HEK293T (cell line): ENCODE measurements at regions not wholly inside any gene's neighbourhood (a gene's known extent, or its start where the extent isn't known, plus 50 kb on each side); places are given as distances from the start of the nearest gene placed in this dataset.
"Not testable (repeated sequence)": the region's sequence is repeated elsewhere in the genome, so short reads cannot be mapped to it uniquely, and the experiment has no call there.

Experiments used
- CTCF ChIA-PET: fragments of 350-600 bp; formaldehyde crosslinking; extraction: SDS; loops from one replicate; lab custom pipeline; 2021; ENCODE audit warnings: antibody characterized with exemption, inconsistent platforms; lab: Yijun Ruan, JAX
- POLR2A ChIA-PET: fragments of 350-600 bp; formaldehyde crosslinking; extraction: SDS; loops from one replicate; lab custom pipeline; 2020; ENCODE audit warnings: antibody characterized with exemption, inconsistent platforms; lab: Yijun Ruan, JAX
- DNase-seq: peaks from one replicate; pipeline ENCODE4 v3.0.0; 2012; ENCODE audit warnings: mixed read lengths; ENCODE audit errors: extremely low spot score
- ARNT ChIP-seq: fragments of 450-650 bp; IDR thresholded peaks from 2 replicates; pipeline ENCODE4 v1.6.1; 2017; ENCODE audit warnings: mild to moderate bottlenecking
- BHLHE40 ChIP-seq: fragments of 450-650 bp; IDR thresholded peaks from 2 replicates; pipeline ENCODE4 v1.6.1; 2016; ENCODE audit warnings: mild to moderate bottlenecking, moderate library complexity, borderline replicate concordance
- CTBP1 ChIP-seq: fragments of 450-650 bp; IDR thresholded peaks from 2 replicates; pipeline ENCODE4 v1.6.1; 2016; ENCODE audit warnings: borderline replicate concordance
- ELF4 ChIP-seq: fragments of 450-650 bp; IDR thresholded peaks from 2 replicates; pipeline ENCODE4 v1.6.1; 2017; ENCODE audit warnings: antibody characterized with exemption
- FOXA1 ChIP-seq: fragments of 450-650 bp; IDR thresholded peaks from 2 replicates; pipeline ENCODE4 v1.6.1; 2016; ENCODE audit warnings: mild to moderate bottlenecking
- FOXK2 ChIP-seq: fragments of 450-650 bp; IDR thresholded peaks from 2 replicates; pipeline ENCODE4 v1.6.1; 2016; ENCODE audit warnings: mild to moderate bottlenecking
- FOXM1 ChIP-seq: fragments of 450-650 bp; IDR thresholded peaks from 2 replicates; pipeline ENCODE4 v1.6.1; 2017; ENCODE audit warnings: mild to moderate bottlenecking, borderline replicate concordance
- HDGF ChIP-seq: fragments of 450-650 bp; IDR thresholded peaks from 2 replicates; pipeline ENCODE4 v1.6.1; 2017; ENCODE audit warnings: antibody characterized with exemption, borderline replicate concordance
- L3MBTL2 ChIP-seq: fragments of 450-650 bp; conservative IDR thresholded peaks from 2 replicates; pipeline ENCODE4 v1.6.1; 2016; ENCODE audit warnings: mild to moderate bottlenecking
- LEF1 ChIP-seq: fragments of 450-650 bp; IDR thresholded peaks from 2 replicates; pipeline ENCODE4 v1.6.1; 2017; ENCODE audit warnings: mild to moderate bottlenecking, borderline replicate concordance
- NFRKB ChIP-seq: fragments of 450-650 bp; IDR thresholded peaks from 2 replicates; pipeline ENCODE4 v1.6.1; 2016; ENCODE audit warnings: mild to moderate bottlenecking, moderate library complexity
- PKNOX1 ChIP-seq: fragments of 450-650 bp; IDR thresholded peaks from 2 replicates; pipeline ENCODE4 v1.6.1; 2016
- SP1 ChIP-seq: fragments of 450-650 bp; IDR thresholded peaks from 2 replicates; pipeline ENCODE4 v1.6.1; 2017
- SUZ12 ChIP-seq: fragments of 450-650 bp; IDR thresholded peaks from 2 replicates; pipeline ENCODE4 v1.6.1; 2016; ENCODE audit warnings: mild to moderate bottlenecking
- TARDBP ChIP-seq: fragments of 450-650 bp; IDR thresholded peaks from 2 replicates; pipeline ENCODE4 v1.6.1; 2016
- ZNF384 ChIP-seq: fragments of 450-650 bp; IDR thresholded peaks from 2 replicates; pipeline ENCODE4 v1.6.1; 2016

GRCh38 chr13:109986851-109987250, 200.5 kb upstream of the IRS2 start:
- ChIA-PET POLR2A (no interaction called here), CTCF (no interaction called here)
- DNase-seq, result no peak
- no peak for TF ChIP-seq BHLHE40

GRCh38 chr13:109985871-109986450, 199.6 kb upstream of the IRS2 start:
- no peak for TF ChIP-seq FOXK2
- no peak for TF ChIP-seq ARNT
- no peak for TF ChIP-seq NFRKB
- TF ChIP-seq PKNOX1, result no peak
- no peak for TF ChIP-seq SUZ12
- no peak for TF ChIP-seq FOXM1
- no peak for TF ChIP-seq BHLHE40
- no peak for TF ChIP-seq L3MBTL2
- no peak for TF ChIP-seq ZNF384
- TF ChIP-seq FOXA1, result no peak
- TF ChIP-seq LEF1, result no peak
- TF ChIP-seq SP1, result no peak
- no peak for TF ChIP-seq HDGF
- TF ChIP-seq CTBP1, result no peak
- TF ChIP-seq ELF4, result no peak
- TF ChIP-seq TARDBP, result no peak
- DNase-seq, result no peak
- CTCF ChIA-PET, result no interaction called here
- POLR2A ChIA-PET, result no interaction called here

GRCh38 chr13:109983447-109983846, 197.1 kb upstream of the IRS2 start:
- no peak for TF ChIP-seq ELF4
- no peak for TF ChIP-seq PKNOX1
- TF ChIP-seq FOXK2, result no peak
- TF ChIP-seq LEF1, result no peak
- no peak for TF ChIP-seq CTBP1
- TF ChIP-seq SP1, result no peak
- no peak for TF ChIP-seq ARNT
- TF ChIP-seq FOXA1, result no peak
- TF ChIP-seq TARDBP, result no peak
- no peak for TF ChIP-seq HDGF
- no peak for TF ChIP-seq SUZ12
- no peak for TF ChIP-seq BHLHE40
- no peak for TF ChIP-seq NFRKB
- TF ChIP-seq ZNF384, result no peak
- no peak for TF ChIP-seq FOXM1
- no peak for TF ChIP-seq L3MBTL2
- CTCF ChIA-PET, result no interaction called here
- POLR2A ChIA-PET, result no interaction called here
- no peak for DNase-seq

- no peak for DNase-seq
- TF ChIP-seq LEF1 (no peak), FOXK2 (no peak), BHLHE40 (no peak), ELF4 (no peak), PKNOX1 (no peak), HDGF (no peak), L3MBTL2 (no peak), CTBP1 (no peak), FOXA1 (no peak), NFRKB (no peak), SUZ12 (no peak), ZNF384 (no peak), ARNT (no peak), SP1 (no peak), TARDBP (no peak), FOXM1 (no peak)
- CTCF ChIA-PET, result no interaction called here
- POLR2A ChIA-PET, result no interaction called here
Measured at GRCh38 chr13:109981000-109981399, 194.6 kb upstream of the IRS2 start.

- CTCF ChIA-PET, DNase-seq, POLR2A ChIA-PET: not testable (repeated sequence)
Measured at GRCh38 chr13:109979676-109980075, 193.3 kb upstream of the IRS2 start.

GRCh38 chr13:109979228-109979627, 192.8 kb upstream of the IRS2 start:
- no peak for DNase-seq
- ChIA-PET POLR2A (no interaction called here), CTCF (no interaction called here)
- TF ChIP-seq TARDBP (no peak), BHLHE40 (no peak), FOXM1 (no peak), SUZ12 (no peak), LEF1 (no peak), HDGF (no peak), CTBP1 (no peak), NFRKB (no peak), ARNT (no peak), SP1 (no peak), FOXK2 (no peak), PKNOX1 (no peak), ZNF384 (no peak), FOXA1 (no peak), L3MBTL2 (no peak), ELF4 (no peak)
